CD4-positive, alpha-beta T cell (primary cell): ENCODE measurements at regions not wholly inside any gene's neighbourhood (a gene's known extent, or its start where the extent isn't known, plus 50 kb on each side); places are given as distances from the start of the nearest gene placed in this dataset.

Source experiments
- ATAC-seq: fragments of 200-7000 bp; cut with Tn5 transposase; one replicate; pipeline ENCODE4 v1.10.0; 2022; ENCODE audit warnings: mild to moderate bottlenecking; ENCODE audit not compliant: poor library complexity
- CTCF ChIA-PET: fragments of 350-600 bp; sonication (Branson Sonifier 250); formaldehyde crosslinking; loops from one replicate; lab custom pipeline; 2021; ENCODE audit warnings: antibody characterized with exemption, inconsistent platforms; lab: Charles Lee
- POLR2A ChIA-PET: fragments of 350-600 bp; sonication (Branson Sonifier 250); formaldehyde crosslinking; loops from one replicate; lab custom pipeline; 2021; ENCODE audit warnings: antibody characterized with exemption, inconsistent platforms; lab: Charles Lee
- DNase-seq, 14 experiments: peaks; one replicate each; pipeline ENCODE4 v3.0.0-alpha.2; 2013 to 2020; ENCODE audit warnings: mixed read lengths in 2 of 14
- H3K27ac ChIP-seq, 2 donors: one replicate each; pipeline versions ENCODE4 v1.5.1 to v1.7.0; 2013; ENCODE audit warnings: low read length in 2 of 2, low read depth in 1 of 2, mild to moderate bottlenecking in 1 of 2
- H3K27me3 ChIP-seq, 2 experiments: 1 replicate in 1 of 2; 2 replicates in 1 of 2; pipeline versions ENCODE4 v1.6.1 to v1.7.0; 2013; ENCODE audit warnings: low read length in 2 of 2, control low read depth in 1 of 2, mild to moderate bottlenecking in 1 of 2, moderate library complexity in 1 of 2; ENCODE audit not compliant: insufficient read depth in 2 of 2, control insufficient read depth in 1 of 2
- H3K36me3 ChIP-seq: one replicate; pipeline ENCODE4 v1.6.1; 2013; ENCODE audit warnings: low read length, control low read depth; ENCODE audit not compliant: insufficient read depth
- H3K4me1 ChIP-seq: one replicate; pipeline ENCODE4 v1.6.1; 2013; ENCODE audit warnings: low read length, control low read depth; ENCODE audit not compliant: insufficient read depth
- H3K4me3 ChIP-seq: one replicate; pipeline ENCODE4 v1.5.1; 2013; ENCODE audit warnings: mild to moderate bottlenecking, low read length, moderate library complexity
- H3K9me3 ChIP-seq, 2 experiments: 1 replicate in 1 of 2; 2 replicates in 1 of 2; pipeline versions ENCODE4 v1.6.1 to v1.7.0; 2013; ENCODE audit warnings: low read length in 2 of 2, mild to moderate bottlenecking in 2 of 2, control low read depth in 1 of 2, moderate library complexity in 1 of 2; ENCODE audit not compliant: control insufficient read depth in 1 of 2, insufficient read depth in 1 of 2
- H3K27ac Mint-ChIP-seq: one replicate; pipeline ENCODE4 v1.8.0; 2020; ENCODE audit warnings: mixed read lengths
- H3K27me3 Mint-ChIP-seq: one replicate; pipeline ENCODE4 v1.8.0; 2021; ENCODE audit warnings: mixed read lengths
- H3K36me3 Mint-ChIP-seq: one replicate; pipeline ENCODE4 v1.8.0; 2021; ENCODE audit warnings: low read depth, mixed read lengths
- H3K4me1 Mint-ChIP-seq: one replicate; pipeline ENCODE4 v1.8.0; 2021; ENCODE audit warnings: low read depth, mixed read lengths
- H3K4me3 Mint-ChIP-seq: one replicate; pipeline ENCODE4 v1.8.0; 2020; ENCODE audit warnings: mild to moderate bottlenecking, mixed read lengths
- H3K9me3 Mint-ChIP-seq: one replicate; pipeline ENCODE4 v1.8.0; 2020; ENCODE audit warnings: mixed read lengths
- intact Hi-C, 2 experiments: fragments of 100-400 bp; cut with DNase I in 1 of 2; cut with micrococcal nuclease in 1 of 2; formaldehyde crosslinking; loops; one replicate each; pipeline versions ENCODE4 v1.15.1 to v1.9.0; 2023 to 2025; cut with DNase I, micrococcal nuclease
- TF ChIP-seq, protein P1 (sequence below): fragments of 200-600 bp; IDR thresholded peaks from one replicate; pipeline ENCODE4 v1.8.0; 2022; ENCODE audit warnings: antibody characterized with exemption, mild to moderate bottlenecking

DNA sequence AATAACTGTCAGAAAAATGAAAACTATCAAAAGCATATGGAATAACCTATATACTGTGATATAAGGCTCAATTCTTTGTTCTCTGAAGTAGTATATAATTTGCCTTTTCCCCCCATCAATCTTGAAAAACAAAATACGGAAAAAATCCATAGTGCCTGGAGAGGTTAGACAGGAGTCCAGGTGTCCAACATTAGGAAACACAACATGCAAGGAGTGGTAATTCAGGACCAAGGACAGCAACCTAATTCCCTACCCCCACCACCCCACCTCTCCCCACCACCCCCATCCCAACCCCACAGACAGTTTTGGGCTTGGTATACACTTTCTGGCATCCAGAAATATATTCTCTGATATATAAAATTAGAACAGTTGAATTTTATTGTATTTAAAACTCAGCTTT, 55.1 kb upstream of the SLC25A26 start:
- TF ChIP-seq, protein P1, sequence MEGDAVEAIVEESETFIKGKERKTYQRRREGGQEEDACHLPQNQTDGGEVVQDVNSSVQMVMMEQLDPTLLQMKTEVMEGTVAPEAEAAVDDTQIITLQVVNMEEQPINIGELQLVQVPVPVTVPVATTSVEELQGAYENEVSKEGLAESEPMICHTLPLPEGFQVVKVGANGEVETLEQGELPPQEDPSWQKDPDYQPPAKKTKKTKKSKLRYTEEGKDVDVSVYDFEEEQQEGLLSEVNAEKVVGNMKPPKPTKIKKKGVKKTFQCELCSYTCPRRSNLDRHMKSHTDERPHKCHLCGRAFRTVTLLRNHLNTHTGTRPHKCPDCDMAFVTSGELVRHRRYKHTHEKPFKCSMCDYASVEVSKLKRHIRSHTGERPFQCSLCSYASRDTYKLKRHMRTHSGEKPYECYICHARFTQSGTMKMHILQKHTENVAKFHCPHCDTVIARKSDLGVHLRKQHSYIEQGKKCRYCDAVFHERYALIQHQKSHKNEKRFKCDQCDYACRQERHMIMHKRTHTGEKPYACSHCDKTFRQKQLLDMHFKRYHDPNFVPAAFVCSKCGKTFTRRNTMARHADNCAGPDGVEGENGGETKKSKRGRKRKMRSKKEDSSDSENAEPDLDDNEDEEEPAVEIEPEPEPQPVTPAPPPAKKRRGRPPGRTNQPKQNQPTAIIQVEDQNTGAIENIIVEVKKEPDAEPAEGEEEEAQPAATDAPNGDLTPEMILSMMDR = no peak
- CTCF ChIA-PET = no interaction called here

DNA sequence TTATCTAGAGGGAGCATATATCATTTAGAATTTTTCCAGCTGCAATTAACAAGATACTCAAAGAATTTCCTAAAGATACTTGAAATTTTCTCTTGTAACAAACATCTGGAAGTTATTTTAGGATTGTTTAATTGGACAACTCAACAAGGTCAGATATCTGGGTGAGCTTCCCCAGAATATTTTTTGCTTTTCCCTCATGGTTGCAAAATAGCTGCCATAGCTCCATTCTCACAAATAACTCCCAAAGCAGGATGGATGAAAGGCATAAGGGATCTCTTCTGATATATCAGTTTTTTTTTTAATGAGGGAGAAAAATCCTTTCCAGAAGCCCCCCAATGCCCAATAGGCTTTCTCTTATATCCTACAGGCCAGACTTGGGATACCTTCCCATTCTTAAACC, 56.6 kb upstream of the SLC25A26 start:
- intact Hi-C loops = no loop called here
- POLR2A ChIA-PET = no interaction called here
- H3K4me1 Mint-ChIP-seq = no peaks in the 10 kb centered on the region
- no peaks in the 10 kb centered on the region for H3K36me3 Mint-ChIP-seq
- Histone ChIP-seq H3K27ac (no peak overlapping the region), H3K36me3 (no peaks in the 10 kb centered on the region), H3K9me3 (no peaks in the 10 kb centered on the region), H3K27me3 (peaks cover 0 to 6% of the 10 kb centered on the region in 2 experiments), H3K4me3 (no peak overlapping the region), H3K4me1 (no peaks in the 10 kb centered on the region)
- ATAC-seq (no peak), DNase-seq (no peak)
- CTCF ChIA-PET = no interaction called here
- peaks cover 10% of the 10 kb centered on the region for H3K27me3 Mint-ChIP-seq
- no peak overlapping the region for H3K27ac Mint-ChIP-seq
- TF ChIP-seq, protein P1 = no peak
- no peak overlapping the region for H3K4me3 Mint-ChIP-seq
- H3K9me3 Mint-ChIP-seq = peaks cover 2% of the 10 kb centered on the region

More for the DNA sequence above, 55.1 kb upstream of the SLC25A26 start:
- H3K36me3 ChIP-seq = no peaks in the 10 kb centered on the region
- Mint-ChIP-seq H3K27me3 (peaks cover 3% of the 10 kb centered on the region), H3K36me3 (no peaks in the 10 kb centered on the region), H3K27ac (no peak overlapping the region), H3K4me1 (no peaks in the 10 kb centered on the region), H3K9me3 (peaks cover 2% of the 10 kb centered on the region), H3K4me3 (no peak overlapping the region)
- no peaks in the 10 kb centered on the region for H3K9me3 ChIP-seq
- ATAC-seq = no peak
- POLR2A ChIA-PET = no interaction called here
- DNase-seq = no peak
- H3K4me3 ChIP-seq = no peak overlapping the region
- no peaks in the 10 kb centered on the region for H3K4me1 ChIP-seq
- intact Hi-C loops = no loop called here
- no peak overlapping the region for H3K27ac ChIP-seq
- H3K27me3 ChIP-seq = peaks cover 0 to 6% of the 10 kb centered on the region in 2 experiments

DNA sequence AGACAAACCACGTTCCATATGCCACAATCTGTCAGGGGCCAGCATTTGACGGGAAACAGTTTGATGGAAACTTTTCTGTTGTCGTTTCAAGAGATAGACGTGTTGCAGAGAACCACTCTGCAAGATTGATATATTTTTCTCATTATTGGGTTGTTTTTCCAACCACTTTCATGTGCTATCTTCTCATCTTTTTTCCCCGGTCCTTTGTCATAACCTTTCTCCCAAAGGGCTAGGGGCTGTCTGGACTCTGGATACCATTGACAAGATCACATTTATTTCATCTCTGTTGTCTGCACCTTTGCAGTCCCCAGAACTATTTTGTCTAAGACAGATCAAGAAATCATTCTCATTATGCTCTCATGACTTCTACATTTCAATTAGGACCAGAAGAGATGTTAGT, 57.6 kb upstream of the SLC25A26 start:
- H3K36me3 ChIP-seq = no peaks in the 10 kb centered on the region
- TF ChIP-seq, protein P1 = no peak
- H3K36me3 Mint-ChIP-seq = no peaks in the 10 kb centered on the region
- H3K9me3 Mint-ChIP-seq = peaks cover 2% of the 10 kb centered on the region
- H3K4me3 Mint-ChIP-seq = no peak overlapping the region
- no peaks in the 10 kb centered on the region for H3K4me1 ChIP-seq
- H3K27me3 Mint-ChIP-seq = peaks cover 10% of the 10 kb centered on the region
- no peak overlapping the region for H3K4me3 ChIP-seq
- H3K27ac ChIP-seq = no peak overlapping the region
- no peak for ATAC-seq
- no peaks in the 10 kb centered on the region for H3K9me3 ChIP-seq
- CTCF ChIA-PET = no interaction called here
- no peak for DNase-seq
- intact Hi-C loops = no loop called here
- peaks cover 0 to 6% of the 10 kb centered on the region in 2 experiments for H3K27me3 ChIP-seq
- no peaks in the 10 kb centered on the region for H3K4me1 Mint-ChIP-seq
- H3K27ac Mint-ChIP-seq = no peak overlapping the region
- POLR2A ChIA-PET = no interaction called here
